CD14-positive monocyte (primary cell): ENCODE measurements at regions not wholly inside any gene's neighbourhood (a gene's known extent, or its start where the extent isn't known, plus 50 kb on each side); places are given as distances from the start of the nearest gene placed in this dataset.

ENCODE experiments used
- DNase-seq, 3 donors: peaks; one replicate each; pipeline ENCODE4 v3.0.0-alpha.2; 2011 to 2022
- H2AFZ ChIP-seq: 2 replicates; pipeline ENCODE4 v1.6.0; 2012; ENCODE audit warnings: mild to moderate bottlenecking, low read depth, low read length, inconsistent platforms; ENCODE audit not compliant: insufficient read depth, poor library complexity, severe bottlenecking
- H3K27ac ChIP-seq, 2 donors: 1 replicate in 1 of 2; 2 replicates in 1 of 2; pipeline ENCODE4 v1.5.1; 2012 to 2013; ENCODE audit warnings: low read length in 2 of 2, control low read depth in 1 of 2, inconsistent platforms in 1 of 2, low read depth in 1 of 2, mild to moderate bottlenecking in 1 of 2
- H3K27me3 ChIP-seq, 2 donors: one replicate each; pipeline versions ENCODE4 v1.6.0 to v1.6.1; 2011 to 2013; ENCODE audit warnings: low read length in 2 of 2; ENCODE audit not compliant: control insufficient read depth in 2 of 2, insufficient read depth in 2 of 2
- H3K36me3 ChIP-seq, 2 donors: replicated peaks in 1 of 2; 1 replicate in 1 of 2; 2 replicates in 1 of 2; pipeline versions ENCODE4 v1.5.1 to v1.6.1; 2012 to 2013; ENCODE audit warnings: low read length in 2 of 2, control low read depth in 1 of 2, inconsistent platforms in 1 of 2, mild to moderate bottlenecking in 1 of 2; ENCODE audit not compliant: insufficient read depth in 2 of 2, control insufficient read depth in 1 of 2
- H3K4me1 ChIP-seq, 2 donors: 1 replicate in 1 of 2; 2 replicates in 1 of 2; pipeline versions ENCODE4 v1.5.1 to v1.6.1; 2012 to 2013; ENCODE audit warnings: low read length in 2 of 2, control low read depth in 1 of 2, inconsistent platforms in 1 of 2, mild to moderate bottlenecking in 1 of 2, moderate library complexity in 1 of 2; ENCODE audit not compliant: insufficient read depth in 2 of 2, control insufficient read depth in 1 of 2
- H3K4me2 ChIP-seq: replicated peaks from 2 replicates; pipeline ENCODE3; 2012; ENCODE audit warnings: low read length, moderate library complexity, mild to moderate bottlenecking; ENCODE audit not compliant: poor library complexity, severe bottlenecking; ENCODE audit errors: extremely low read depth
- H3K4me3 ChIP-seq, 3 experiments: fragments of 200-600 bp in 1 of 3; sonication (generic) in 1 of 3; replicated peaks in 1 of 3; 1 replicate in 2 of 3; 2 replicates in 1 of 3; pipeline ENCODE4 v1.5.1; 2011 to 2013; ENCODE audit warnings: low read length in 3 of 3, mild to moderate bottlenecking in 3 of 3, control low read depth in 2 of 3, low read depth in 2 of 3, inconsistent platforms in 1 of 3, moderate library complexity in 1 of 3
- H3K79me2 ChIP-seq: 2 replicates; pipeline ENCODE4 v1.6.0; 2012; ENCODE audit warnings: mild to moderate bottlenecking, control low read depth, inconsistent platforms, low read length, moderate library complexity; ENCODE audit not compliant: insufficient read depth
- H3K9ac ChIP-seq: 2 replicates; pipeline ENCODE4 v1.6.0; 2017; ENCODE audit warnings: low read length, mild to moderate bottlenecking; ENCODE audit not compliant: insufficient read depth, poor library complexity, severe bottlenecking
- H3K9me3 ChIP-seq, 2 donors: replicated peaks in 1 of 2; 1 replicate in 1 of 2; 2 replicates in 1 of 2; pipeline versions ENCODE4 v1.5.1 to v1.6.1; 2012 to 2013; ENCODE audit warnings: low read length in 2 of 2, control low read depth in 1 of 2; ENCODE audit not compliant: control insufficient read depth in 1 of 2, insufficient read depth in 1 of 2
- H4K20me1 ChIP-seq: 2 replicates; pipeline ENCODE4 v1.6.0; 2012; ENCODE audit warnings: mild to moderate bottlenecking, low read length, control low read depth, moderate library complexity; ENCODE audit not compliant: insufficient read depth
- H3K27ac Mint-ChIP-seq, 7 donors: one replicate each; pipeline ENCODE4 v1.8.0; 2020; ENCODE audit warnings: mild to moderate bottlenecking in 7 of 7, mixed read lengths in 7 of 7, moderate library complexity in 6 of 7, inconsistent platforms in 2 of 7
- H3K27me3 Mint-ChIP-seq, 3 donors: one replicate each; pipeline ENCODE4 v1.8.0; 2021 to 2022; ENCODE audit warnings: low read depth in 3 of 3, mild to moderate bottlenecking in 3 of 3, mixed read lengths in 3 of 3, moderate library complexity in 3 of 3, inconsistent platforms in 1 of 3
- H3K36me3 Mint-ChIP-seq, 2 donors: one replicate each; pipeline ENCODE4 v1.8.0; 2020; ENCODE audit warnings: mixed read lengths in 2 of 2, inconsistent platforms in 1 of 2, mild to moderate bottlenecking in 1 of 2
- H3K4me1 Mint-ChIP-seq: one replicate; pipeline ENCODE4 v1.8.0; 2020; ENCODE audit warnings: mild to moderate bottlenecking, mixed read lengths
- H3K4me3 Mint-ChIP-seq, 2 donors: one replicate each; pipeline ENCODE4 v1.8.0; 2020; ENCODE audit warnings: mild to moderate bottlenecking in 2 of 2, mixed read lengths in 2 of 2, moderate library complexity in 1 of 2
- H3K9me3 Mint-ChIP-seq, 7 donors: one replicate each; pipeline ENCODE4 v1.8.0; 2020 to 2022; ENCODE audit warnings: mixed read lengths in 7 of 7, mild to moderate bottlenecking in 6 of 7, moderate library complexity in 6 of 7, inconsistent platforms in 2 of 7
- CTCF ChIP-seq: fragments of 200-600 bp; IDR thresholded peaks from one replicate; pipeline ENCODE4 v1.8.0; 2022; ENCODE audit warnings: antibody characterized with exemption, mild to moderate bottlenecking
- WGBS: methylation state at CpG from one replicate; pipeline ENCODE4 v1.1.5; 2013; ENCODE audit warnings: missing lambda C conversion rate; ENCODE audit not compliant: insufficient coverage; 5-methylcytosine and 5-hydroxymethylcytosine counted together
- intact Hi-C, 2 donors: fragments of 100-400 bp; cut with micrococcal nuclease; formaldehyde crosslinking; loops; one replicate each; pipeline versions ENCODE4 v1.15.0 to v1.15.1; 2023

- no peak overlapping the region for H2AFZ ChIP-seq
- no peak overlapping the region for H3K9ac ChIP-seq
- H3K27me3 ChIP-seq: no peaks in the 10 kb centered on the region
- Mint-ChIP-seq H3K36me3 (no peaks in the 10 kb centered on the region), H3K9me3 (peaks cover 0 to 2% (median 0%) of the 10 kb centered on the region in 7 donors), H3K27ac (peak overlapping the region in 1 of 7 donors; percentile 69), H3K27me3 (peaks cover 1 to 7% (median 2%) of the 10 kb centered on the region in 3 donors), H3K4me3 (no peak overlapping the region), H3K4me1 (peaks cover 25% of the 10 kb centered on the region)
- no peaks in the 10 kb centered on the region for H4K20me1 ChIP-seq
- H3K4me3 ChIP-seq: no peak overlapping the region
- peaks cover 20 to 25% of the 10 kb centered on the region in 2 donors for H3K4me1 ChIP-seq
- no peak for DNase-seq
- no peaks in the 10 kb centered on the region for H3K79me2 ChIP-seq
- no peaks in the 10 kb centered on the region for H3K36me3 ChIP-seq
- TF ChIP-seq CTCF: no peak
- H3K4me2 ChIP-seq: no peak overlapping the region
- 100% methylated on average over 1 of the region's 5 CpGs for WGBS
- no peak overlapping the region for H3K27ac ChIP-seq
- intact Hi-C loops: no loop called here
- no peaks in the 10 kb centered on the region for H3K9me3 ChIP-seq
Observed at GRCh38 chr5:154546719-154547118, 68.7 kb upstream of the HAND1 start.

- intact Hi-C loops: no loop called here
- DNase-seq: peak; percentile 5 to 32 (median 19)
- Histone ChIP-seq H3K4me2 (peak overlapping the region; percentile 30), H3K27ac (peak overlapping the region in 1 of 2 donors; percentile 48), H2AFZ (no peak overlapping the region), H3K27me3 (no peaks in the 10 kb centered on the region), H4K20me1 (no peaks in the 10 kb centered on the region), H3K4me1 (peaks cover 20 to 25% of the 10 kb centered on the region in 2 donors), H3K9ac (no peak overlapping the region), H3K9me3 (no peaks in the 10 kb centered on the region), H3K4me3 (no peak overlapping the region), H3K36me3 (no peaks in the 10 kb centered on the region), H3K79me2 (no peaks in the 10 kb centered on the region)
- Mint-ChIP-seq H3K27me3 (peaks cover 1 to 4% (median 2%) of the 10 kb centered on the region in 3 donors), H3K9me3 (no peaks in the 10 kb centered on the region), H3K4me3 (peak overlapping the region in 1 of 2 donors; percentile 26), H3K36me3 (no peaks in the 10 kb centered on the region), H3K27ac (peak overlapping the region in 1 of 7 donors; percentile 49), H3K4me1 (peaks cover 25% of the 10 kb centered on the region)
- WGBS: no CpG with 5 or more reads among the region's 3 CpGs
- no peak for TF ChIP-seq CTCF
Observed at GRCh38 chr5:154544646-154545045, 66.6 kb upstream of the HAND1 start.
